Neural cell (in vitro differentiated cells): ENCODE measurements at regions not wholly inside any gene's neighbourhood (a gene's known extent, or its start where the extent isn't known, plus 50 kb on each side); places are given as distances from the start of the nearest gene placed in this dataset.

Source experiments
- H2AFZ ChIP-seq: fragments of 200-600, 300-800 bp; sonication (generic), shearing (Covaris generic); 2 replicates; pipeline ENCODE4 v1.6.0; 2014; ENCODE audit warnings: low read depth, mild to moderate bottlenecking, antibody characterized with exemption, low read length, moderate library complexity
- H3F3A ChIP-seq: fragments of 200-600 bp; shearing (Covaris generic); 2 replicates; pipeline ENCODE4 v1.6.1; 2016; ENCODE audit warnings: mild to moderate bottlenecking, moderate library complexity, mixed read lengths, antibody characterized with exemption, low read length; ENCODE audit not compliant: insufficient read depth, poor library complexity, severe bottlenecking
- H3K27ac ChIP-seq: fragments of 200-600, 300-800 bp; sonication (generic), shearing (Covaris generic); 2 replicates; pipeline ENCODE4 v1.5.1; 2014; ENCODE audit warnings: mild to moderate bottlenecking, low read length, moderate library complexity
- H3K27me3 ChIP-seq: fragments of 300-800, 200-600 bp; sonication (generic), shearing (Covaris generic); 2 replicates; pipeline ENCODE4 v1.6.0; 2014; ENCODE audit warnings: mild to moderate bottlenecking, low read depth, low read length, moderate library complexity; ENCODE audit not compliant: insufficient read depth
- H3K36me3 ChIP-seq: fragments of 300-800, 200-600 bp; sonication (generic), shearing (Covaris generic); 2 replicates; pipeline ENCODE4 v1.5.1; 2014; ENCODE audit warnings: mild to moderate bottlenecking, antibody characterized with exemption, low read length, moderate library complexity; ENCODE audit not compliant: insufficient read depth
- H3K4me2 ChIP-seq: fragments of 300-800, 200-600 bp; sonication (generic), shearing (Covaris generic); 2 replicates; pipeline ENCODE4 v1.6.0; 2014; ENCODE audit warnings: mild to moderate bottlenecking, low read length
- H3K4me3 ChIP-seq: fragments of 300-800, 200-600 bp; sonication (generic), shearing (Covaris generic); 2 replicates; pipeline ENCODE4 v1.5.1; 2014; ENCODE audit warnings: mild to moderate bottlenecking, low read length, moderate library complexity
- H3K79me2 ChIP-seq: fragments of 200-600 bp; shearing (Covaris generic); replicated peaks from 2 replicates; pipeline ENCODE4 v1.6.0; 2014; ENCODE audit warnings: mild to moderate bottlenecking, low read length, moderate library complexity; ENCODE audit not compliant: insufficient read depth
- H3K9ac ChIP-seq: fragments of 300-800, 200-600 bp; sonication (generic), shearing (Covaris generic); 2 replicates; pipeline ENCODE4 v1.6.1; 2016; ENCODE audit warnings: mild to moderate bottlenecking, low read length, mixed read lengths
- H3K9me2 ChIP-seq: fragments of 200-600 bp; shearing (Covaris generic); 2 replicates; pipeline ENCODE4 v1.6.1; 2016; ENCODE audit warnings: mild to moderate bottlenecking, low read length, mixed read lengths; ENCODE audit not compliant: insufficient read depth
- H3K9me3 ChIP-seq: fragments of 200-600, 300-800 bp; sonication (generic), shearing (Covaris generic); 2 replicates; pipeline ENCODE4 v1.6.1; 2016; ENCODE audit warnings: mild to moderate bottlenecking, mixed run types, low read length, moderate library complexity, mixed read lengths
- H4K20me1 ChIP-seq: fragments of 200-600 bp; shearing (Covaris generic); 2 replicates; pipeline ENCODE4 v1.6.1; 2016; ENCODE audit warnings: mild to moderate bottlenecking, mixed run types; ENCODE audit not compliant: insufficient read depth
- CTCF ChIP-seq: fragments of 450-650 bp; IDR thresholded peaks from 2 replicates; pipeline ENCODE4 v1.5.1; 2014; ENCODE audit warnings: antibody characterized with exemption, mild to moderate bottlenecking, moderate library complexity; ENCODE audit not compliant: poor library complexity, severe bottlenecking
- EP300 ChIP-seq: fragments of 450-650 bp; conservative IDR thresholded peaks from 2 replicates; pipeline ENCODE4 v1.6.1; 2014; ENCODE audit warnings: antibody characterized with exemption, mild to moderate bottlenecking, moderate library complexity; ENCODE audit not compliant: poor library complexity, severe bottlenecking
- EZH2 ChIP-seq: fragments of 200-600, 300-800 bp; shearing (Covaris generic), sonication (generic); IDR thresholded peaks from 2 replicates; pipeline ENCODE4 v1.6.1; 2014; ENCODE audit warnings: antibody characterized with exemption, low read length, borderline replicate concordance, mild to moderate bottlenecking; ENCODE audit not compliant: insufficient read depth, poor library complexity, severe bottlenecking
- MXI1 ChIP-seq: fragments of 450-650 bp; conservative IDR thresholded peaks from 2 replicates; pipeline ENCODE4 v1.6.1; 2014; ENCODE audit warnings: antibody characterized with exemption, mild to moderate bottlenecking; ENCODE audit not compliant: poor library complexity, severe bottlenecking
- POLR2AphosphoS5 ChIP-seq: IDR thresholded peaks from 2 replicates; pipeline ENCODE4 v1.6.1; 2012
- RAD21 ChIP-seq: fragments of 450-650 bp; conservative IDR thresholded peaks from 2 replicates; pipeline ENCODE4 v1.6.1; 2014; ENCODE audit warnings: antibody characterized with exemption, mild to moderate bottlenecking, moderate library complexity
- REST ChIP-seq: IDR thresholded peaks from 2 replicates; pipeline ENCODE4 v1.6.1; 2012; ENCODE audit warnings: borderline replicate concordance
- SMC3 ChIP-seq: fragments of 450-650 bp; conservative IDR thresholded peaks from 2 replicates; pipeline ENCODE4 v1.6.1; 2014; ENCODE audit warnings: antibody characterized with exemption, mild to moderate bottlenecking, moderate library complexity; ENCODE audit not compliant: poor library complexity
- TAF1 ChIP-seq: IDR thresholded peaks from 2 replicates; pipeline ENCODE4 v1.6.1; 2012; ENCODE audit warnings: low read depth

GRCh38 chr2:103353774-103354173 lies 591.9 kb downstream of the TMEM182 start:
- no peaks in the 10 kb centered on the region for H3K36me3 ChIP-seq

DNA sequence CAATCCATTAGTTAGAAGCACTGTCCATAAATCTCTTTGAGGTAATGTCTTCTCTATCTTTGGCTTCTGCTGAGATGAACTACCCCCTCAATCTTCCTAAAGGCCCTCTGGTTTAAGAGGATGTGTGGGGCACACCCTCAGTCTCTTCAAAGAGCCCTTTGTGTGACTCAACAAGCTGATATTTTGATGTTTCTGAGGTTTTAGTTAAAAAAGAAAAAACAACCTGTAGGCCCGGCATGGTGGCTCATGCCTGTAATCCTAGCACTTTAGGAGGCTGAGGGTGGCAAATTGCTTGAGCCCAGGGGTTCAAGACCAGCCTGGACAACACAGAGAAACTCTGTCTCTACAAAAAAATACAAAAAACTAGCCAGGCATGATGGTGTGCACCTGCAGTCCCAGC lies 593.5 kb downstream of the TMEM182 start:
- Histone ChIP-seq H4K20me1 (no peaks in the 10 kb centered on the region), H3K4me3 (no peak overlapping the region), H3K36me3 (no peaks in the 10 kb centered on the region), H3K79me2 (no peaks in the 10 kb centered on the region), H3K9me2 (no peaks in the 10 kb centered on the region), H3K9ac (no peak overlapping the region), H3K27ac (no peak overlapping the region), H3F3A (no peaks in the 10 kb centered on the region), H3K9me3 (no peaks in the 10 kb centered on the region), H3K4me2 (no peak overlapping the region), H3K27me3 (no peaks in the 10 kb centered on the region), H2AFZ (no peak overlapping the region)
- no peak for TF ChIP-seq REST
- no peak for TF ChIP-seq SMC3
- TF ChIP-seq MXI1: no peak
- no peak for TF ChIP-seq EZH2
- TF ChIP-seq POLR2AphosphoS5: no peak
- TF ChIP-seq EP300: no peak
- TF ChIP-seq TAF1: no peak
- TF ChIP-seq RAD21: no peak

More at GRCh38 chr2:103353774-103354173, 591.9 kb downstream of the TMEM182 start:
- H3K9ac ChIP-seq: no peak overlapping the region
- H3K9me2 ChIP-seq: no peaks in the 10 kb centered on the region
- H3K27ac ChIP-seq: no peak overlapping the region
- no peaks in the 10 kb centered on the region for H3F3A ChIP-seq
- TF ChIP-seq CTCF (no peak), MXI1 (no peak), EZH2 (no peak), SMC3 (no peak), REST (no peak), RAD21 (no peak), EP300 (no peak), POLR2AphosphoS5 (no peak), TAF1 (no peak)
- no peak overlapping the region for H3K4me2 ChIP-seq
- H2AFZ ChIP-seq: no peak overlapping the region
- H3K27me3 ChIP-seq: no peaks in the 10 kb centered on the region
- no peaks in the 10 kb centered on the region for H3K9me3 ChIP-seq
- no peaks in the 10 kb centered on the region for H4K20me1 ChIP-seq
- H3K4me3 ChIP-seq: no peak overlapping the region
- no peaks in the 10 kb centered on the region for H3K79me2 ChIP-seq
